CD4-positive, alpha-beta T cell treated with Interleukin-6 at 100 ng/mL for 8 hours (primary cell): ENCODE measurements at regions not wholly inside any gene's neighbourhood (a gene's known extent, or its start where the extent isn't known, plus 50 kb on each side); places are given as distances from the start of the nearest gene placed in this dataset.

Source experiments
- DNase-seq: peaks from one replicate; pipeline ENCODE4 v3.0.0-alpha.2; 2020; ENCODE audit warnings: mixed read lengths, low spot score

DNA sequence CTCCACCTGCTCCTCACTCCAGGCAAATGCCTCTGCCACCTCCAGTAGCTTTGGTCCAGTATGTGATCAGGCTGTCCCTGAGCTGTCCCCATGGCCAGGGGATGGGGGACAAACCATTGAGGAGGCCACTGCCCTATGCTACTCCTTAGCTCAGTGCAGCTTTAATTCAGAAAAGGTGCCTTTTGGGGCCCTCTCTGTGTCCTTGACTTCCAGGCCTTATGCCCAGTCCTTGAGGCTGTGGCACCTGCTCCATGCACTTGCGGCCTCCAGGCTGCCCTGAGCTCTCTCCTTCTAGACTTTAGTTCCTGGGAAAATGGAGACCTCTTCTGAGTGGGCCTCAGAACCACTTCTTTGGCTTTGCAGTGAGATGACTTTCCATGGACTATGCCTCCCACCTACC, 650.8 kb upstream of the CELF2 start:
- no peak for DNase-seq

DNA sequence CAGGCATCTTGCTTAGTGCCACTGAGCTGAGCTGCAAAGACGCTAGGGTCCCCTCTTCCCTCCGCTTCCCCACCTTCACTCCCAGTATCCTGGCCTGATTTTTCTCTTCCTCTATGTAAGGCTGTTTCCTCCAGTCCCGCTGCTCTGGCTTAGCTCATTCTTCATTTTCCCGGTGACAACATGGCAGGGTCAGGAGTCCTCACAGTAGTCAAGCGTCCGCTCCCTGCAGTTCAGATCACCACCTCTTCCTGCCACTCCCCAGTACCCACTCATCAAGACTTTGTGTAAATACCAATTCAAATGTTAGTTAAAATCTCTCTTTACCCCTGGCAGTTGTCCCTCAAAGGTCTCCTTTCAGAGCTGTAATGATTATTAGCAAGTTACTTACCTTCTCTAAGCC, 650.4 kb upstream of the CELF2 start:
- DNase-seq, result no peak

DNA sequence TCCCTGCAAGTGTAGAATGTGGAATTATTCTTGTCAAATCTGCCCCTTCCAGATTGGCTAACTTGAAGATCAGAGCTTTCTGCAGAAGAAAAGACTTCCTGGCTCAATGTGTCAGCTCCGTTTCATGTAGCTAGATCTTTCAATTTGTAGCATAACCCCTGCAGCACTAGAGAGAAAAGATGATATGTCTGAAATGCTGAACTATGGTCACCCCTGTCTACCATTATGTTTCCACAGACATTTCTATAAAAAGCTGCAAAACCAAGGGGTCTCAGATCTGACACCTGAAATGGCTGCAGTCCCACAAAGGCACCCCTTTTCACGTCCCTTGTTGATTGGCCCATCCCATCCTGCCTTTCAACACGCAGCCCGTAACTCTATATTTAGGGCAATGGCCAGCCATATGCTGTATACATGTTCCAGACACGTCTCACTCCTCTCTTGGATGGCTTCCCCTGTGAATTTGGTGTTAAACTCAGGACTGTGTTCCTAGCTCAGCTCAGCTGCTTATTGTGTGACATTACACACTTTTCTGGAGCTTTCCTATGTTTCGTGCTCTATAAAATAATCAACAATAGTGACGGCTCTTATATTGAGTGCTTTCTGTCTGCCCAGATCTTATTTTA, 648.6 kb upstream of the CELF2 start:
- no peak for DNase-seq

DNA sequence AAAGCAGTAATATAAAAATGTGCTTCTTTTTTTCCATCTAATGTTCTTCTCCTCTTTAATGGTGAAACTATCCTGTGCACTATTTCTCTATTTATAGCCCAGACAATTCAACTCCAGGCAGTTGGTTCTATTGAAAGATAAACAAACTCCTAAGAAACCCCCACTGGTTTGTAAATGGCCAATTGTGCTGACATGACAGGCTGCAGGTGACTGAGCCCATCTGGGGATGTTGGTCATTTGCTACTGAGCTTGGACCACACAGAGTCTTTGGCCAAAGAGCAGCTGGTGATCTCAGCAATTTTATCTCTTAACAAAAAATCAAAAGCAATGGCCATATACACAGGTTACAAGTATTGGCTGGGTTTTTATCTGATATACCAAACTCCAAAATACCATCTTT, 631.8 kb upstream of the CELF2 start:
- no peak for DNase-seq

DNA sequence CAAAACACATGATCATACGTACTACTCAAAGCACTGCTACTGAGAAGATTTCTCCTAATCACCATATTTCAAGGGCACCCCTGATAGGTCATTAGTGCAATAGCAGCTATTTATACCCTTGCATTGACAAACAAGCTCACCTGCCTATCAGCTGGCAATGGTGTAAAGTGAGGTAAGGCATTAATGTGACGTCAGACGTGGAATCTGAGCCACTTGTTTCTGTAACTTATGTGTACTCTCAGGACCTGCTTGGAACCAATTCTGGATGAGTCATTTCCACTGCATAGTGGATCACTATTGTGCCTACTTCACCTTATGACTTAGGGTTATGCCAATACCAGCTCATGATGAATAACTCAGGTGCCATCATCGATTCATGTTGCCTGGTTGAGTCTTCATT, 628.5 kb upstream of the CELF2 start:
- DNase-seq, result no peak

DNA sequence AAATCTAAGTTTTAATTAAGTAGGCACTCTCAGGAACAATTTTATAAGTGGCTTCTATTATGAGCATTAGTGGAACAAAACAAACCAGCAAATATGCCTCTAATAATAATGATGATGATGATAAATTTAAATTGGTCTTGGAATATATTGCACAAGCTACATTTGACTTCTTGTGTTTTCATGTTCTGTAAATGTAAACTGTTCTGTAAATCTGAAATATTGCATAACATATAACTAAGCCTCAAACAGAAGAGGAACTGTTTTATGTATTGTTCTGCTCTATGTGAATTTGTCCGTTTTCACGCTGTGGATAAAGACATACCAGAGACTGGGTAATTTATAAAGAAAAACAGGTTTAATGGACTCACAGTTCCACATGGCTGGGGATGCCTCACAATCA, 625.2 kb upstream of the CELF2 start:
- DNase-seq, result no peak

DNA sequence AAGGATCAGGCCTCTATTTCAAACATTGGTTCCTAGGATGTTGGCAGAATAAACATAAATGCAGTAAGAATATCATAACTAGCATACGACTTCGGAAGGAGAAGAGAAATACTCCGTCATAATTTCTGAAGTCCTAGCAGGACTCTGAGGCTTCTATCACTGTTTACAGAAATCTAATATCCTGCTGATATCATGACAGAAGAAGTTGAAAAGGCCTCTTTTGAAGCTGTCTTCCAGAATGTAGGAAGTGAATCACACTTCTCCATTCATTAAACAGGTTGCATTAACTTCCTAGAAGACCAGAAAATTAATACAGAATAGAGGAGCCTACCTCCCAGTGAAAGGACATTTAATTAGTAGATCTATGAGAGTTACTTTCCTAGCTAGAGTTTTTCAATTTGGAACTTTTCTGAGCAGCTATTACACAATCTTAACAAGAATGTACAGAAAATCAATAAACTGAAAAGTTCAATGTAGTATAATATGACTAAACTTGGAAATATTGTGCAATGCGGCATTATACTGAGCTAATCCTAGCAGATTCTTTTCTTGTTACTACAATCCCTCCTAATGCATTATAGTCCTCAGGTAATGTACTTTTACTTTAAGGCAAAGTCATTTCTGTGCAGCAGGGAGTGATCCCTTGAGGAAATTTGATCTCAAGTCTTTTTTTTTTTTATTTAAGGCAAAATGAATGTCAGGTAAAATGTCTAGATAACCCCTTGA, 622.6 kb upstream of the CELF2 start:
- no peak for DNase-seq

DNA sequence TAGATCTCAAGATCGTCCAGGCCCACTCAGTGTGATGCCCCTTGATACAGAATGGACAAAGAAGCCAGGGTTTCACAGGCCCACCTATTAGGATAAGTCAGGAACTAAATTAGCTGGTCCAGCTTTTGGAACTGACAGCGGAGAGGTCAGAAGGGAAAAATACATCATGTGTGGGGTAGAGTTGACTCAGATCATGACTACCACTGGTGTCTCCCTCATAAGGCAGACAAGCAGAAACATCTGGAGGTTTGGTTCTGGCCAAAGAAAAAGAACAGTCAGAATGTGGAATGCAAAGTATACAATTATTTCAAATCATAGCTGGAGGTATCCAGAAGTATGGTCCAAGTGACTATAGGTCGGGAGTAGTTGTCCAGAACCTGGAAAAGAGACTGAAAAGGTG, 621.1 kb upstream of the CELF2 start:
- no peak for DNase-seq

DNA sequence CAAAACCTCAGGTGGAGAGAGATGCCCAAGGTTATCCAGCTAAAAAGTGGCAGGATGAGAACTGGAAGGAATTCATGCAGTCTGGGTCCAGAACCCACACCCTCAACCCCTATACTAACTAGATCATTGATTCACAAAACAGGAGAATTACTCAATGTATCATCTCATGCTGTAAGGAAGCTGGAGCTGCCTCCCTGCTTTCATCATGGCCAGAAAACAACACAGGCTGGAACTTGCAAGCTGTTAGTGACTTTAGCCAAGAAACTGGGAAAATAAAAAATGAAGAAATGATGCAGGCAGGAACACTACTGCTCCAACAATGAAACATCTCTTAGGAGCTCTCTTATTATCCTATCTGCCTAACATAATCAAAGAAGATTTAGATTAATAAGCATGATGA, 619.8 kb upstream of the CELF2 start:
- DNase-seq, result no peak

DNA sequence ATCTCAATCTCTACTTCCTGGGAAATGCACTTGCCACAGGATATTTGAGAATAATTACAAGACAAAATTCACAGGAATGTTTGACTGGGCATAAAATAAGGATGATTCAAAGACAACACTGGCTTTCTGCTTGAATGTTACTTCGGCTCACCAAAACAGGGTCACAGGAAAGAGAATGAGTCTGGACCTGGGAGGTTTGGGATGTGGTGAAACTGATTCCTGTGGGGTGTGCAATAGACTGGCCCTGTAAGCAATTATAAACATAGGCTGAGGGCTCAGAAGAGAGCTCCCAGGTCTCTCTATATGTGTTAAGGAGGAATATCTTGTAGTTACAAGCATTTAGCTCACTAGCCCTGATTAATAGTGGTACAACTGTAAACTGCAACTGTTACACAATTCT, 613.9 kb upstream of the CELF2 start:
- DNase-seq, result no peak

DNA sequence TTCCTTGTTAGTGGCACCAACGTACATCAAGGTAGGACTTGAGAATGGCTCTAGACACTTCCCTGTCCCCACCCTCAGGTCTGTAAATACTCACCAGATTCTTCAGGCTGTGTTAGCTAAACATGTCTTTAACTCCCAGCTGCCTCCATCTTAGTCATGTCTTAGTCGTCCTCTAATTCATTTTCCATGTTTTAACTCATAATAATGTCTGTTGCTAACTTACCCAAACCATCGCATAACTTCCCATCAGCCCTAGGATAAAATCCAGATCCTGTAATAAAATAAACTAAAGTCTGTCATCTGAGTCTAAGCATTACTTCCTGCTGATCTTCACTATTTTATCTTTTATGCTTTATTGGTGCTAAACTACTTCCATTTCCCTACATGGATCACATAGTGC, 600.0 kb upstream of the CELF2 start:
- DNase-seq, result no peak

DNA sequence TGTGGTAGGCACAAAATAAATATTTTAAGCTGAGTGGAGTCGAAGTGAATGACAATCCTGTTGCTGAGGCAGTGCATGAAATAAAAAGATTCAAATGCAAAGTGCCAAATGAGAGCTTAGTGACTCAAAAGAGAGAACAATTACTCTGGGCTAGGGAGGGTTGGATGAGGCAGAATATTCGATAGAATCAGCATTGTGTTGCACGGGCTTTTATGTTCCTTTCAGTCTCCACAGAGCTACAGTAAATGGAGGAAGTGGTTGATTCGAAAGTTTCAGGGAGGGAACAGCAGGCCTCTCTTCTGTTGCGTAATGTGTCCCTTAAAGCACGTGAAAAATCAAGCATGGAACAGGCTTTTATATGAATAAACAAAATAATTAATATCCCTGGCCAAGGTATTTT, 599.3 kb upstream of the CELF2 start:
- DNase-seq, result peak; percentile 2

DNA sequence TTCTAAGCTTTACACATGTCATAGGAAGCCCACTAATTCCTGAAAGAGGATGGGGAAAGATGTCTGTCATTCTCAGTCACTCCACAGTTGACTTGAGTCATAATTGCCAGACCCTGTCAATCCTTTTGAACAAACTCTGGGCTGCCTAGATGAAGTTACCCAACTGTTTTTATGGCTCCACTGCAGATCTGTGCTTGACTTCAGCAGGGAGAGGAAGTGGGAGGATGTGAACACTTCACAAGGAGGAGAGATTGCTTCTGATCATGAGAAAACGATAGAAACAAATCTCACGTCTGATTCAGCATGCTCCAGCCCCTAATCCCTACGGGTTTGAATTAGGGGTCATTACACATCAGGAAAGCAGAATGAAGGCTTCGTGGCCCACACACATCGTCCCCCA, 596.6 kb upstream of the CELF2 start:
- no peak for DNase-seq

DNA sequence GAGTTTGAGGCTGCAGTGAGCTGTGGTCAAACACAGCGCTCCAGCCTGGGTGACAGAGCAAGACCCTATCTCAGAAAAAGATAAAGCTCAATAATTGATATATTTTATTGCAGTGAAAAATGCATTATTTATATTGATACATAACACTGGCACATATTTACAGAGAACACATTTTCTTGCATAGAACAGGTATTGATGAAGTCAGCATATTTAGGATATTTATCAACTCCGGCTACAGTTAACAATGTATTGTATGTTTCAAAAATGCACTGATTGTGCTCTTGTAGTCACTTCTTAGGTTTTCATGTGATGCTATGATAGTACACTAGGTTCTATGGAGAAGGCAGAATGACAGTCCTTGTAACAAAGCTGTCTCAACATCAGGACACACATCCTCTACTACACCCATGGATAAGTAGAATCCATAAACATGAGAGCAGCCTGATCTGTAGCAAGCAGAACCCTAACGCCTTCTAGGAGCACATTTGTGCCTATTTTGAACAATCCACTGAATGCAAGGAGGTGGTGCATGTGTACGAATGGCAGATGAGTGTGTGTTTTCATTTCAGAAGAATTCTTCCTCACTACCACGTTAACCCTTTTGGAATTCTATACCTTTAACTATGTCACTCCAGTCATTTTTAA, 586.1 kb upstream of the CELF2 start:
- DNase-seq, result no peak

DNA sequence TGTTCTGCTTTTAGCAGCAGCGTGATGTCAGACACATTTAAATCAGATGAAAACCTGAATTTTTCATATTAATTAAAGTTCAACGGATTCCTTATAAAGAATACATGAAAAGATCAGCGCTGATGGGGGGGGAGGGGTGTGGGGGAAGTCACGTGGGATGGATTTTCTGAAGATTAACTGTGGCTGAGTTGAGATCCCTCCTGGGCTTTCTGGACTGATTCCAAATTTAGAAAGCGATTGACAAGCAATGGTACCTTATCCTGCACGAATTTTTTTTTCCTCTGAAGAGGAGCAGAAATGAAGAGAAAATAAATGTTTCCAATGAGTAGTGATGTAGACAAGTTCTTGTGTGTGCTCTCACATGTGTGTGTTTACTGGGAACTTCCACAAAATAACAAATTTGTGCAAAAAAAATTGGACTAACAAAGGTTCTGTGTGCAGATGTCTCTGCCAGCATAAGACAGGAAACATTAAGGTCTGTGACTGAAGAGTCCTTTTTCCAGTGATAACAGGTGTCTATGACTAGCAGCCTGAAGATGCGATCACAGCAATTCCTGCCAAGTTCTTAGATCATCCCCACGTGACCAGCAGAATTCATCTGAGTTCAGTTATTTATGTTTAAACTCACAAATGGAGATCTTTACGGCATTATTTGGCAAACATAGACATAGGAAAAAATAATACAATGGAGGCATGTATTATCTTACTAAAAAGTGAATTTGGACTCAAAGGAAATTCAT, 585.2 kb upstream of the CELF2 start:
- DNase-seq, result no peak

DNA sequence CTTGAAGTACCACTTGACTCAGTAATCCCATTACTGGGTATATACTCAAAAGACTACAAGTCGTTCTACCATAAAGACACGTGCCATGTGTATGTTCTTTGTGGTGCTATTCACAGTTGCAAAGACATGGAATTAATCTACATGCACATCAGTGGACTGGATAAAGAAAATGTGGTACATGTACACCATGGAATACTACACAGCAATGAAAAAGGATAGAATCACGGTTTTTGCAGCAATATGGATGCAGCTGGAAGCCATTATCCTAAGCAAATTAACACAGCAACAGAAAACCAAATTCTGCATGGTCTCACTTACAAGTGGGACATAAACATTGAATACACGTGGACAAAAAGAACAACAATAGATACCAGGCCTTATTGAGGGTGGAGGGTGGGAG, 583.4 kb upstream of the CELF2 start:
- DNase-seq, result no peak

DNA sequence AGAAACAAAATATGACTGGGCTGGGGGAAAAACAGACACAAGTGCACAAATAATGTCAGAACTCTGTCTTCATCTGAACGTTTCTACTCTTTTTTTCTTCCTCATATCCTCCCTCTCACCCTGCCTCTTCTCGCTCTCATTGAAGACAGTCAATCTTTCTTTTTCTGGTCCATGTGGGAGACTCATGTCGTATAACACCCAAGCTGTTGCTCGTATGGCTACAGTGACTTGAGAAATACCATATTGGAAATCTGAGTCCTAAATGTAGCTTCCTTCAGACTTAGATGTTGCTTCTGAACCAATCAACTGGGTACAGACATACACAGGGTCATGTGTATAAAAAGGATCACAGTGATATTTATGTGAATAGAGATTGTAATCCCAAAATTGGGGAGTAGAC, 579.8 kb upstream of the CELF2 start:
- DNase-seq, result no peak

DNA sequence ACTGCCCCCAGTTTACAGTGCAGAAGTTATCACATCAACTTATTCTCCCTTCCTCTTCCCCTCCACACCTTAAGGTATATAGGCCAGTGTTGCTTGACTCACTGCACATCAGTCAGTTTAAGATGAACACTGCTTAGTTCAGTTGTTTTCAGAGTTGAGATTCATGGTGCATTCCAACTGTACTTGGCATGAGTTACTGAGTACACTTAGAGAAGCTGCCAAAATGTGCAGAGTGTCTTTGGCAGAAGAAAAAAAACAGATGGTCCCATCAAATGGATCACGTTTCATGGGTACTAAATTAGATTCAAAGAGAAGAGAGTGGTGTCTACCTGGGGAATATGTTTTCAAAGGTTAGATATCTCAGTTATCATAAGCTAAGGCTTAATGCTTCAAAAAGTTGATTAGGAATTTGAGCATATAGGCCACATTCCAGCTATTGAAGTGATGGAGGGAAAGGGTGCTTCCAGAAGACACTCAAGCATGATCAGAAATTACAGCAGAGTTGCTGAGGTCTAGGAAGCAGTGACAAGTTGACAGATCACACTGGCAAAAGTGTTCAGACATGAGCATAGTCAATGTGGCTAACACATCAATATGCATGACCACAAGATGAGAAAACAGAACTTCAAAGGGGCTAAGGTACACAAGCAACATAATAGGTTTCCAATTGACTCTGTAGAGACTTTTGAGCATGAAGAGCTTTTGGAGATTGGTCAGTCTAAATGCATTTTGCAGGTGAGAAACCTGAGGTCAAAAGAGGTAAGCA, 579.2 kb upstream of the CELF2 start:
- DNase-seq, result no peak

DNA sequence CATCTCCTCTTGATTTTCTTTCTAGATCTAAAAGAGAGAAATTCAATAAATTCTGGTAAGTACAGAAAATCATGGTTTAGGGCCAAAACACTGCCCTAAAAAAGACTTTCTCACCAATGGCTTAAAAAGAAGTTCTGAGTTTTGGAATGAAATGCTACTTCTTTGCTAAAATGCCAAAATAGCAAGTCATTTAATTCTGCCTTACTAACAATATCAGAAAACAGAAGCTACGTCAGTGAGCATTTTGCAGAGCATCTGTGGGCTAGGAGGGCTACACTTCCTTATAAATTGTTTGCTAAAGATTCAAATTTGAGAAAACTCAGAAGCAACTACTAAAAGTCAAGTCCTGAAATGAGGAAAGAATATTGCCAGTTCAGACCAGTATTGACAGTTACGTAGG, 560.8 kb upstream of the CELF2 start:
- no peak for DNase-seq

DNA sequence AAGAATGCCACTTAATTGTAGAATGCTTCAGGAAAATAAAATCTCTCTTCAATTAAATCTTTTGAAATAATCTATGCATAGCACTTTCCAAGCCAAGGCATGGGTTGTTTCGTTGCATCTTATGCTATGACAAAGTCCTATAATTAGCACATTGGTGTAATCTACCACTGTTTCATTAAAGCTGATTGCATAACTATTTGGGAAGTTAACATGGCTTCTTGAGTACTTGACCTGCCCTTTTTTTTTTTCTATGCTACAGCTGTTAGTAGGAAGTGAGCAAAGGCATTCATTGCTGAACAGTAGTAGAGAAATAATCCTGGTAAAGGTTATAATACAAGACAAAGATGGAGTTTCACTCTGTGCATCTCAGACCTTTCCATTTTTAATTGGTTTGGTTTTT, 557.2 kb upstream of the CELF2 start:
- no peak for DNase-seq

DNA sequence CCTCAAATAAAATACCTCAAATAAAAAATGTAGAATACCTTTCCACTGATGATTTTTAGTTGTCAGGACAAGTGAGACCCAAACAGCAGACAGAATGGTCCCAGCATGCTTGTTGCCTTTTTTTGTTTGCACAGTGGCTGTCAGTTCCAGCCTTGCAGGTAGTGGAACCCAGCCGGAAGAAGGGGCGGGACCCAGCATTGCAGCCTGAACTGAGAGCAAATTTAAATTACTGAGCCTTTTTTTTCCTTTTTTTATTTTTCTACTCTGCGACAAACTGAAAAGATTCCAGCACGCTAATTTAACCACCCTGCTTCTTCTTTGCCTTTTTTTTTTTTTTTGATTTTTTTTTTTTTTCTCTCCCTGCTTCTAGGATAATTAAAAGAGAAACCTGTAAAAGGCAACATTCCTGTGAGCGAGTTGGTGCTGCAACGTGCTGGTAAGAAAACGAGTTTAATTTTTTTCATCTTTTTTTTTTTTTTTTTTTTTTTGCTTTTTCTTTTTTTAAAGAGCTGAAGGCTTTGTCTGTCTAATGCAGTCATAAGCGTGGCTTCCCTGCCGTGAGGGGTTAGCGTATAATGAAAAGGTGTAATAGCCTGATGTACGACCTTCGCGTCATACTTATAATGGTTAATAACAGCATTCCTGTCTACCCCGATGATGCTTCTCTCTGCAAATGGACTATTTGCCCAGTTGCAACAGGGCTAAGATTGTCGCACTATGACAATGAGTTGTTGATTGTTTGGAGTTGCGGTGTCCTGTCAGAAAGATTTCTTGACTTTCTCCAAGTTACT, 555.3 kb upstream of the CELF2 start:
- DNase-seq, result no peak
